LNCaP clone FGC (cell line): ENCODE measurements at regions not wholly inside any gene's neighbourhood (a gene's known extent, or its start where the extent isn't known, plus 50 kb on each side); places are given as distances from the start of the nearest gene placed in this dataset.
"Not testable (repeated sequence)": the region's sequence is repeated elsewhere in the genome, so short reads cannot be mapped to it uniquely, and the experiment has no call there.

ENCODE experiments used
- DNase-seq: peaks from one replicate; pipeline ENCODE4 v3.0.0-alpha.2; 2011; ENCODE audit warnings: low read depth
- H3K4me3 ChIP-seq: 2 replicates; pipeline ENCODE4 v1.5.1; 2011; ENCODE audit warnings: mild to moderate bottlenecking, low read depth, low read length, control low read depth
- CTCF ChIP-seq: IDR thresholded peaks from 2 replicates; pipeline ENCODE4 v1.5.1; 2012; ENCODE audit warnings: mild to moderate bottlenecking; ENCODE audit not compliant: control insufficient read depth, insufficient read depth; ENCODE audit errors: extremely low read depth

- no peak for TF ChIP-seq CTCF
- no peak for DNase-seq
- no peak overlapping the region for H3K4me3 ChIP-seq
Observed at GRCh38 chr1:88503646-88504045, 180.4 kb upstream of the PKN2 start.

- no peak overlapping the region for H3K4me3 ChIP-seq
- TF ChIP-seq CTCF = no peak
- DNase-seq = no peak
Observed at GRCh38 chr1:88504601-88505000, 179.5 kb upstream of the PKN2 start.

- H3K4me3 ChIP-seq = no peak overlapping the region
- TF ChIP-seq CTCF = no peak
- no peak for DNase-seq
Observed at GRCh38 chr1:88509379-88509778, 174.7 kb upstream of the PKN2 start.

GRCh38 chr1:88514544-88515060 is 169.5 kb upstream of the PKN2 start:
- no peak overlapping the region for H3K4me3 ChIP-seq
- TF ChIP-seq CTCF = no peak
- DNase-seq = no peak

- H3K4me3 ChIP-seq, DNase-seq: not testable (repeated sequence)
Observed at GRCh38 chr1:88517499-88517898, 166.6 kb upstream of the PKN2 start.

- TF ChIP-seq CTCF = no peak
- H3K4me3 ChIP-seq = no peak overlapping the region
- no peak for DNase-seq
Observed at GRCh38 chr1:88519156-88519555, 164.9 kb upstream of the PKN2 start.

- DNase-seq = no peak
- H3K4me3 ChIP-seq = no peak overlapping the region
- TF ChIP-seq CTCF = no peak
Observed at GRCh38 chr1:88523854-88524528, 160.1 kb upstream of the PKN2 start.
